Mesenchymal stem cell (in vitro differentiated cells and primary cell): ENCODE measurements at regions not wholly inside any gene's neighbourhood (a gene's known extent, or its start where the extent isn't known, plus 50 kb on each side); places are given as distances from the start of the nearest gene placed in this dataset.
A peak's percentile ranks its signal among the peaks of the same experiment; 100 is the strongest.

Experiments
- DNase-seq: peaks from one replicate; pipeline ENCODE4 v3.0.0-alpha.2; 2013
- H2AFZ ChIP-seq: one replicate; pipeline ENCODE4 v1.6.1; 2013; ENCODE audit warnings: low read depth, mild to moderate bottlenecking, control low read depth, inconsistent platforms, low read length, moderate library complexity
- H2AK5ac ChIP-seq: 2 replicates; pipeline ENCODE4 v1.6.1; 2013; ENCODE audit warnings: low read length, moderate library complexity, mild to moderate bottlenecking, inconsistent platforms; ENCODE audit not compliant: severe bottlenecking
- H2BK120ac ChIP-seq: one replicate; pipeline ENCODE4 v1.6.1; 2013; ENCODE audit warnings: low read depth, mild to moderate bottlenecking, inconsistent platforms, low read length, moderate library complexity
- H2BK12ac ChIP-seq, 2 experiments: one replicate each; pipeline ENCODE4 v1.6.1; 2013; ENCODE audit warnings: inconsistent platforms in 2 of 2, low read length in 2 of 2, mild to moderate bottlenecking in 2 of 2, moderate library complexity in 2 of 2, control low read depth in 1 of 2
- H2BK15ac ChIP-seq: one replicate; pipeline ENCODE4 v1.6.1; 2013; ENCODE audit warnings: mild to moderate bottlenecking, low read depth, inconsistent platforms; ENCODE audit not compliant: poor library complexity, severe bottlenecking
- H2BK5ac ChIP-seq: 2 replicates; pipeline ENCODE4 v1.6.1; 2013; ENCODE audit warnings: low read depth, mild to moderate bottlenecking, low read length, control low read depth, inconsistent platforms; ENCODE audit not compliant: poor library complexity, severe bottlenecking
- H3K14ac ChIP-seq, 2 experiments: one replicate each; pipeline ENCODE4 v1.6.1; 2013; ENCODE audit warnings: inconsistent platforms in 2 of 2, low read length in 2 of 2, control low read depth in 1 of 2, mild to moderate bottlenecking in 1 of 2, moderate library complexity in 1 of 2
- H3K18ac ChIP-seq, 2 experiments: one replicate each; pipeline ENCODE4 v1.6.1; 2013; ENCODE audit warnings: inconsistent platforms in 2 of 2, low read length in 2 of 2, control low read depth in 1 of 2, low read depth in 1 of 2, mild to moderate bottlenecking in 1 of 2
- H3K23ac ChIP-seq, 2 experiments: one replicate each; pipeline ENCODE4 v1.6.1; 2013; ENCODE audit warnings: inconsistent platforms in 2 of 2, low read length in 2 of 2, mild to moderate bottlenecking in 2 of 2, moderate library complexity in 2 of 2, control low read depth in 1 of 2
- H3K27ac ChIP-seq: 2 replicates; pipeline ENCODE4 v1.5.1; 2013; ENCODE audit warnings: mild to moderate bottlenecking, moderate library complexity, low read length, control low read depth, inconsistent platforms; ENCODE audit not compliant: poor library complexity, severe bottlenecking
- H3K27me3 ChIP-seq, 2 experiments: 2 replicates each; pipeline versions ENCODE4 v1.6.1 to v1.7.0; 2013; ENCODE audit warnings: low read length in 2 of 2, mild to moderate bottlenecking in 2 of 2, moderate library complexity in 2 of 2, control low read depth in 1 of 2, inconsistent platforms in 1 of 2; ENCODE audit not compliant: control insufficient read depth in 1 of 2, insufficient read depth in 1 of 2
- H3K36me3 ChIP-seq, 2 experiments: 2 replicates each; pipeline versions ENCODE4 v1.6.1 to v1.7.0; 2013; ENCODE audit warnings: low read length in 2 of 2, control low read depth in 1 of 2, inconsistent platforms in 1 of 2, low read depth in 1 of 2, mild to moderate bottlenecking in 1 of 2; ENCODE audit not compliant: insufficient read depth in 2 of 2, control insufficient read depth in 1 of 2
- H3K4ac ChIP-seq, 2 experiments: one replicate each; pipeline ENCODE4 v1.6.1; 2013; ENCODE audit warnings: inconsistent platforms in 2 of 2, low read length in 2 of 2, mild to moderate bottlenecking in 2 of 2, moderate library complexity in 2 of 2, control low read depth in 1 of 2, low read depth in 1 of 2
- H3K4me1 ChIP-seq: 2 replicates; pipeline ENCODE4 v1.6.1; 2013; ENCODE audit warnings: low read depth, low read length, control low read depth; ENCODE audit not compliant: control insufficient read depth, insufficient read depth
- H3K4me2 ChIP-seq: 2 replicates; pipeline ENCODE4 v1.6.1; 2013; ENCODE audit warnings: low read length, mild to moderate bottlenecking, inconsistent platforms; ENCODE audit not compliant: poor library complexity, severe bottlenecking
- H3K4me3 ChIP-seq, 2 experiments: 2 replicates each; pipeline versions ENCODE4 v1.5.1 to v1.7.0; 2013; ENCODE audit warnings: low read length in 2 of 2, mild to moderate bottlenecking in 2 of 2, control low read depth in 1 of 2, low read depth in 1 of 2; ENCODE audit not compliant: insufficient read depth in 1 of 2
- H3K79me1 ChIP-seq: replicated peaks from 2 replicates; pipeline ENCODE4 v1.6.1; 2013; ENCODE audit warnings: mild to moderate bottlenecking, control low read depth, low read length, inconsistent platforms; ENCODE audit not compliant: poor library complexity, severe bottlenecking
- H3K9ac ChIP-seq: 2 replicates; pipeline ENCODE4 v1.7.0; 2013; ENCODE audit warnings: mild to moderate bottlenecking, low read length, moderate library complexity
- H3K9me3 ChIP-seq: 2 replicates; pipeline ENCODE4 v1.7.0; 2013; ENCODE audit warnings: mild to moderate bottlenecking, low read length; ENCODE audit not compliant: control insufficient read depth
- H4K8ac ChIP-seq: one replicate; pipeline ENCODE4 v1.6.1; 2013; ENCODE audit warnings: inconsistent platforms, mild to moderate bottlenecking, low read length, moderate library complexity
- H4K91ac ChIP-seq: one replicate; pipeline ENCODE4 v1.6.1; 2013; ENCODE audit warnings: mild to moderate bottlenecking, low read length, inconsistent platforms
- WGBS: methylation state at CpG from one replicate; pipeline ENCODE4 v1.1.7; 2013; ENCODE audit warnings: mixed read lengths; 5-methylcytosine and 5-hydroxymethylcytosine counted together

- WGBS = 73% methylated on average over 1 of the region's 1 CpG
- no peaks in the 10 kb centered on the region for H3K9me3 ChIP-seq
- no peak overlapping the region for H3K18ac ChIP-seq
- H3K4me1 ChIP-seq = no peaks in the 10 kb centered on the region
- no peak overlapping the region for H2BK15ac ChIP-seq
- no peak overlapping the region for H3K14ac ChIP-seq
- no peak overlapping the region for H4K8ac ChIP-seq
- H2AK5ac ChIP-seq = no peak overlapping the region
- no peak overlapping the region for H3K4ac ChIP-seq
- peak; percentile 62 for DNase-seq
- no peak overlapping the region for H4K91ac ChIP-seq
- H3K27ac ChIP-seq = no peak overlapping the region
- H3K36me3 ChIP-seq = no peaks in the 10 kb centered on the region
- no peaks in the 10 kb centered on the region for H3K27me3 ChIP-seq
- H3K9ac ChIP-seq = no peak overlapping the region
- H2BK5ac ChIP-seq = no peak overlapping the region
- no peaks in the 10 kb centered on the region for H3K79me1 ChIP-seq
- H3K4me2 ChIP-seq = no peak overlapping the region
- no peak overlapping the region for H2AFZ ChIP-seq
- no peak overlapping the region for H3K4me3 ChIP-seq
- H2BK120ac ChIP-seq = peak overlapping the region; percentile 19
- H2BK12ac ChIP-seq = no peak overlapping the region
- H3K23ac ChIP-seq = no peak overlapping the region
These were observed 392.1 kb downstream of the TDRD15 start for GRCh38 chr2:21515903-21516302.

GRCh38 chr2:21519412-21519811 lies 395.6 kb downstream of the TDRD15 start:
- no peaks in the 10 kb centered on the region for H3K9me3 ChIP-seq
- H4K91ac ChIP-seq = no peak overlapping the region
- H2AFZ ChIP-seq = no peak overlapping the region
- no peak overlapping the region for H2BK120ac ChIP-seq
- no peaks in the 10 kb centered on the region for H3K36me3 ChIP-seq
- no peak overlapping the region for H3K4me3 ChIP-seq
- H3K27ac ChIP-seq = no peak overlapping the region
- no peak overlapping the region for H2BK12ac ChIP-seq
- H3K23ac ChIP-seq = no peak overlapping the region
- no peak overlapping the region for H3K14ac ChIP-seq
- H3K18ac ChIP-seq = no peak overlapping the region
- no peaks in the 10 kb centered on the region for H3K79me1 ChIP-seq
- no peak overlapping the region for H2BK5ac ChIP-seq
- H4K8ac ChIP-seq = no peak overlapping the region
- H3K9ac ChIP-seq = no peak overlapping the region
- H3K4me2 ChIP-seq = no peak overlapping the region
- no peak overlapping the region for H3K4ac ChIP-seq
- WGBS = 100% methylated on average over 1 of the region's 1 CpG
- H3K27me3 ChIP-seq = no peaks in the 10 kb centered on the region
- no peak for DNase-seq
- no peak overlapping the region for H2AK5ac ChIP-seq
- H3K4me1 ChIP-seq = no peaks in the 10 kb centered on the region
- no peak overlapping the region for H2BK15ac ChIP-seq

GRCh38 chr2:21519821-21520220 lies 396.1 kb downstream of the TDRD15 start:
- Histone ChIP-seq H3K9ac (no peak overlapping the region), H3K4me2 (no peak overlapping the region), H4K8ac (no peak overlapping the region), H3K18ac (no peak overlapping the region), H3K36me3 (no peaks in the 10 kb centered on the region), H3K4ac (no peak overlapping the region), H3K9me3 (no peaks in the 10 kb centered on the region), H2BK15ac (no peak overlapping the region), H2BK120ac (no peak overlapping the region), H3K4me1 (no peaks in the 10 kb centered on the region), H2AFZ (no peak overlapping the region), H3K79me1 (no peaks in the 10 kb centered on the region), H2BK5ac (no peak overlapping the region), H4K91ac (no peak overlapping the region), H3K27me3 (no peaks in the 10 kb centered on the region), H3K23ac (no peak overlapping the region), H3K4me3 (no peak overlapping the region), H3K27ac (no peak overlapping the region), H2AK5ac (no peak overlapping the region), H3K14ac (no peak overlapping the region), H2BK12ac (no peak overlapping the region)
- 92% methylated on average over 3 of the region's 4 CpGs for WGBS
- DNase-seq = no peak

GRCh38 chr2:21535826-21536225 lies 412.1 kb downstream of the TDRD15 start:
- DNase-seq = no peak
- Histone ChIP-seq H3K23ac (no peak overlapping the region), H3K9ac (no peak overlapping the region), H2BK15ac (no peak overlapping the region), H2AFZ (no peak overlapping the region), H2BK120ac (no peak overlapping the region), H3K27me3 (no peaks in the 10 kb centered on the region), H3K36me3 (no peaks in the 10 kb centered on the region), H2BK5ac (no peak overlapping the region), H3K4ac (no peak overlapping the region), H3K27ac (no peak overlapping the region), H4K91ac (no peak overlapping the region), H2AK5ac (no peak overlapping the region), H2BK12ac (no peak overlapping the region), H3K4me3 (no peak overlapping the region), H4K8ac (no peak overlapping the region), H3K4me1 (no peaks in the 10 kb centered on the region), H3K4me2 (no peak overlapping the region), H3K9me3 (peaks cover 34% of the 10 kb centered on the region), H3K18ac (no peak overlapping the region), H3K14ac (no peak overlapping the region), H3K79me1 (no peaks in the 10 kb centered on the region)
- 59% methylated on average over 4 of the region's 4 CpGs for WGBS
